Inflammatory macrophage (primary cell): ENCODE measurements at regions not wholly inside any gene's neighbourhood (a gene's known extent, or its start where the extent isn't known, plus 50 kb on each side); places are given as distances from the start of the nearest gene placed in this dataset.

Experiments used
- DNase-seq, 2 donors: peaks; one replicate each; pipeline ENCODE4 v3.0.0-alpha.2; 2020 to 2022

DNA sequence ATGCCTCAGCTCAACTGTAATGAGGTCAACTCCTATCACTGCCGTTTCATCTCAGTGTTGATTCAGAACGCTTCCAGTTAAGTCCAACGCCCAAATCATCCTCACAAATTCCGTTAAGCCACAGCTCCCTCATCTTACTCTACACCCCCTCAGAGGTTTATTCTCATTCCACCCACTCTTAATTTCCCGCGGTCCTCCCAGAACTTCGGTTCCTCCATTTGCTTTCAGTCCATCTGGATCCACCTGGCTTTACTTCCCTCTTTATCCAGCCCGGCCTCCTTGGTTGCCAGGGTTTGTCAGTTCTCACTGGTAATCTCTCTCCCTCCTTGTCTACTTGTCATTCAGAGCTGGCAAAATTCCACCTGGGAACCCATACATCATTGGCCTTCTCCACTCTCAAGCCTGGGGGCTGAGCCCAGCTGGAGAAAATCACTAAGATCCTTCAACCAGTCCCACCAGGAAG, 51.3 kb upstream of the RUNX1 start:
- no peak for DNase-seq

GRCh38 chr21:35099310-35099709, 50.2 kb upstream of the RUNX1 start:
- no peak for DNase-seq
